ENCODE measurements at regions not wholly inside any gene's neighbourhood (a gene's known extent, or its start where the extent isn't known, plus 50 kb on each side); places are given as distances from the start of the nearest gene placed in this dataset.

DNA sequence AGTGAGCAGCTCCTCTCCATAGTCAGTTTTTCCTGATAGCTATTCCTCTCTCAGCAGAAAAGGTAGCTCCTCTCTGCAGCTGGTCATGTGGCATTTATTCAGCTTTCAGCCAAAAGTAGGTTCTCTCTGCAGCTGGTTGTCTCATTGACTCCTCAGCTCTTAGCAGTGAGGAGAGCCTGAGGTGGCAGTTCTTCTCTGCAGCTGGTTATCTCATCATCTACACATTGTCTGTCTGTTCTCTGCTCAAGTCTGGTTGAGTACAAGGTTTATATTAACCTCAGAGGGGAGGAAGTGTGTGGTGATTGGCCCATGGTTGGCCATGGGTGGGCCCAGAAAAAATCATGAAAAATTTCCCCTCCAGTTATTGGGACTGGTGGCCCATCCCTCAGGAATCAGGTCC, 338.3 kb downstream of the KDM5D start:
- TF ChIP-seq POLR2AphosphoS5 (IDR thresholded peaks at IDR 0.05; ENCODE audit: low read depth, low read length) (no peak), TCF7L2 (IDR thresholded peaks at IDR 0.05; ENCODE audit: low read depth, low read length) (no peak), SIN3A (IDR thresholded peaks at IDR 0.05; ENCODE audit: borderline replicate concordance, insufficient read depth, low read depth, low read length) (no peak)
- TF ChIP-seq, protein P1, sequence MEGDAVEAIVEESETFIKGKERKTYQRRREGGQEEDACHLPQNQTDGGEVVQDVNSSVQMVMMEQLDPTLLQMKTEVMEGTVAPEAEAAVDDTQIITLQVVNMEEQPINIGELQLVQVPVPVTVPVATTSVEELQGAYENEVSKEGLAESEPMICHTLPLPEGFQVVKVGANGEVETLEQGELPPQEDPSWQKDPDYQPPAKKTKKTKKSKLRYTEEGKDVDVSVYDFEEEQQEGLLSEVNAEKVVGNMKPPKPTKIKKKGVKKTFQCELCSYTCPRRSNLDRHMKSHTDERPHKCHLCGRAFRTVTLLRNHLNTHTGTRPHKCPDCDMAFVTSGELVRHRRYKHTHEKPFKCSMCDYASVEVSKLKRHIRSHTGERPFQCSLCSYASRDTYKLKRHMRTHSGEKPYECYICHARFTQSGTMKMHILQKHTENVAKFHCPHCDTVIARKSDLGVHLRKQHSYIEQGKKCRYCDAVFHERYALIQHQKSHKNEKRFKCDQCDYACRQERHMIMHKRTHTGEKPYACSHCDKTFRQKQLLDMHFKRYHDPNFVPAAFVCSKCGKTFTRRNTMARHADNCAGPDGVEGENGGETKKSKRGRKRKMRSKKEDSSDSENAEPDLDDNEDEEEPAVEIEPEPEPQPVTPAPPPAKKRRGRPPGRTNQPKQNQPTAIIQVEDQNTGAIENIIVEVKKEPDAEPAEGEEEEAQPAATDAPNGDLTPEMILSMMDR (IDR thresholded peaks at IDR 0.05), result no peak
- TF ChIP-seq, protein P2, sequence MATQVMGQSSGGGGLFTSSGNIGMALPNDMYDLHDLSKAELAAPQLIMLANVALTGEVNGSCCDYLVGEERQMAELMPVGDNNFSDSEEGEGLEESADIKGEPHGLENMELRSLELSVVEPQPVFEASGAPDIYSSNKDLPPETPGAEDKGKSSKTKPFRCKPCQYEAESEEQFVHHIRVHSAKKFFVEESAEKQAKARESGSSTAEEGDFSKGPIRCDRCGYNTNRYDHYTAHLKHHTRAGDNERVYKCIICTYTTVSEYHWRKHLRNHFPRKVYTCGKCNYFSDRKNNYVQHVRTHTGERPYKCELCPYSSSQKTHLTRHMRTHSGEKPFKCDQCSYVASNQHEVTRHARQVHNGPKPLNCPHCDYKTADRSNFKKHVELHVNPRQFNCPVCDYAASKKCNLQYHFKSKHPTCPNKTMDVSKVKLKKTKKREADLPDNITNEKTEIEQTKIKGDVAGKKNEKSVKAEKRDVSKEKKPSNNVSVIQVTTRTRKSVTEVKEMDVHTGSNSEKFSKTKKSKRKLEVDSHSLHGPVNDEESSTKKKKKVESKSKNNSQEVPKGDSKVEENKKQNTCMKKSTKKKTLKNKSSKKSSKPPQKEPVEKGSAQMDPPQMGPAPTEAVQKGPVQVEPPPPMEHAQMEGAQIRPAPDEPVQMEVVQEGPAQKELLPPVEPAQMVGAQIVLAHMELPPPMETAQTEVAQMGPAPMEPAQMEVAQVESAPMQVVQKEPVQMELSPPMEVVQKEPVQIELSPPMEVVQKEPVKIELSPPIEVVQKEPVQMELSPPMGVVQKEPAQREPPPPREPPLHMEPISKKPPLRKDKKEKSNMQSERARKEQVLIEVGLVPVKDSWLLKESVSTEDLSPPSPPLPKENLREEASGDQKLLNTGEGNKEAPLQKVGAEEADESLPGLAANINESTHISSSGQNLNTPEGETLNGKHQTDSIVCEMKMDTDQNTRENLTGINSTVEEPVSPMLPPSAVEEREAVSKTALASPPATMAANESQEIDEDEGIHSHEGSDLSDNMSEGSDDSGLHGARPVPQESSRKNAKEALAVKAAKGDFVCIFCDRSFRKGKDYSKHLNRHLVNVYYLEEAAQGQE (IDR thresholded peaks at IDR 0.05; ENCODE audit: insufficient read depth in 1 of 2, low read depth in 2 of 2, low read length in 1 of 2), result no peak
